HCT116 (cell line): ENCODE measurements at regions not wholly inside any gene's neighbourhood (a gene's known extent, or its start where the extent isn't known, plus 50 kb on each side); places are given as distances from the start of the nearest gene placed in this dataset.

Experiments used
- ATAC-seq: fragments of 200-7000 bp; cut with Tn5 transposase; 2 replicates; pipeline ENCODE4 v1.9.1; 2020; ENCODE audit warnings: mild to moderate bottlenecking, moderate library complexity
- BruUV-seq: library from RNA; stranded (reverse); fragments of 400-500 nt; replicated peaks from 2 replicates; lab custom pipeline; 2021; lab: Mats Ljungman, UMichigan
- CTCF ChIA-PET: fragments of 300-600 bp; sonication (Branson Sonifier 250); formaldehyde crosslinking; loops from one replicate; lab custom pipeline; 2021; ENCODE audit warnings: antibody characterized with exemption; lab: Charles Lee
- POLR2A ChIA-PET: fragments of 300-600, 350-600 bp; sonication (Branson Sonifier 250); formaldehyde crosslinking; loops from one replicate; lab custom pipeline; 2021; ENCODE audit warnings: antibody characterized with exemption; lab: Charles Lee
- RAD21 ChIA-PET, 2 experiments: fragments of 300-600 bp; sonication (Branson Sonifier 250); formaldehyde crosslinking; loops; one replicate each; lab custom pipeline; 2023; ENCODE audit warnings: low total read pairs in 2 of 2; ENCODE audit not compliant: uncharacterized antibody in 2 of 2, unreplicated experiment in 2 of 2, low non-redundant PET in 1 of 2; lab: Charles Lee
- DNase-seq: peaks from one replicate; pipeline ENCODE4 v3.0.0-alpha.2; 2010; ENCODE audit warnings: low read depth, low spot score
- H2AFZ ChIP-seq: fragments of 200-600 bp; shearing (Covaris generic), sonication (generic); 2 replicates; pipeline ENCODE4 v1.6.1; 2017; ENCODE audit warnings: low read depth, mixed run types, mixed read lengths, antibody characterized with exemption, low read length; ENCODE audit not compliant: poor library complexity, severe bottlenecking
- H3K27ac ChIP-seq: 2 replicates; pipeline ENCODE4 v1.5.1; 2012; ENCODE audit warnings: low read depth, low read length
- H3K27me3 ChIP-seq: fragments of 200-600 bp; sonication (generic); 2 replicates; pipeline ENCODE4 v1.6.1; 2016; ENCODE audit warnings: mixed run types, low read length, mixed read lengths; ENCODE audit not compliant: insufficient read depth
- H3K36me3 ChIP-seq, 2 experiments: fragments of 200-500 bp in 1 of 2; fragments of 200-600 bp in 1 of 2; sonication (Bioruptor generic) in 1 of 2; sonication (generic) in 1 of 2; 2 replicates each; pipeline versions ENCODE4 v1.5.1 to v1.6.1; 2014 to 2016; ENCODE audit warnings: low read length in 2 of 2, inconsistent platforms in 1 of 2, mixed read lengths in 1 of 2, mixed run types in 1 of 2; ENCODE audit not compliant: insufficient read depth in 2 of 2, control insufficient read depth in 1 of 2
- H3K4me1 ChIP-seq, 2 experiments: fragments of 200-600 bp in 1 of 2; sonication (generic) in 1 of 2; 2 replicates each; pipeline versions ENCODE4 v1.5.1 to v1.6.1; 2012 to 2017; ENCODE audit warnings: low read length in 2 of 2, inconsistent platforms in 1 of 2, mild to moderate bottlenecking in 1 of 2, mixed read lengths in 1 of 2, mixed run types in 1 of 2, moderate library complexity in 1 of 2; ENCODE audit not compliant: insufficient read depth in 2 of 2, control insufficient read depth in 1 of 2
- H3K4me2 ChIP-seq: fragments of 200-600 bp; sonication (generic); 2 replicates; pipeline ENCODE4 v1.6.1; 2017; ENCODE audit warnings: mixed run types, low read length, mixed read lengths
- H3K4me3 ChIP-seq, 2 experiments: fragments of 200-600 bp in 1 of 2; sonication (generic) in 1 of 2; replicated peaks in 1 of 2; 2 replicates each; pipeline ENCODE4 v1.5.1; 2011 to 2016; ENCODE audit warnings: low read length in 2 of 2, control low read depth in 1 of 2, low read depth in 1 of 2, mild to moderate bottlenecking in 1 of 2, mixed read lengths in 1 of 2, mixed run types in 1 of 2
- H3K79me2 ChIP-seq: fragments of 200-600 bp; sonication (generic); 2 replicates; pipeline ENCODE4 v1.6.1; 2017; ENCODE audit warnings: mild to moderate bottlenecking, mixed run types, low read length, moderate library complexity, mixed read lengths; ENCODE audit not compliant: insufficient read depth
- H3K9ac ChIP-seq: fragments of 200-600 bp; sonication (generic); 2 replicates; pipeline ENCODE4 v1.6.1; 2016; ENCODE audit warnings: low read length, mixed read lengths
- H3K9me2 ChIP-seq: fragments of 200-600 bp; sonication (generic), shearing (Covaris generic); 2 replicates; pipeline ENCODE4 v1.6.1; 2017; ENCODE audit warnings: mixed run types, mild to moderate bottlenecking, moderate library complexity; ENCODE audit not compliant: insufficient read depth
- H3K9me3 ChIP-seq, 2 experiments: fragments of 200-500 bp in 1 of 2; fragments of 200-600 bp in 1 of 2; sonication (Bioruptor generic) in 1 of 2; sonication (generic) in 1 of 2; 2 replicates each; pipeline ENCODE4 v1.6.1; 2014 to 2017; ENCODE audit warnings: low read length in 2 of 2, mixed read lengths in 2 of 2, inconsistent platforms in 1 of 2, low read depth in 1 of 2, mild to moderate bottlenecking in 1 of 2, mixed run types in 1 of 2, moderate library complexity in 1 of 2; ENCODE audit not compliant: control insufficient read depth in 1 of 2, insufficient read depth in 1 of 2
- H4K20me1 ChIP-seq: fragments of 200-600 bp; sonication (generic), shearing (Covaris generic); 2 replicates; pipeline ENCODE4 v1.6.1; 2017; ENCODE audit warnings: mixed run types, mild to moderate bottlenecking, moderate library complexity; ENCODE audit not compliant: insufficient read depth
- CBX3 ChIP-seq: IDR thresholded peaks from 2 replicates; pipeline ENCODE4 v1.6.1; 2012; ENCODE audit warnings: low read depth
- CEBPB ChIP-seq: IDR thresholded peaks from 2 replicates; pipeline ENCODE4 v1.6.1; 2012; ENCODE audit warnings: low read depth
- ELF1 ChIP-seq: IDR thresholded peaks from 2 replicates; pipeline ENCODE4 v1.6.1; 2012; ENCODE audit warnings: low read depth, borderline replicate concordance
- EZH2 ChIP-seq: fragments of 200-600 bp; sonication (generic); IDR thresholded peaks from 2 replicates; pipeline ENCODE4 v1.6.1; 2017; ENCODE audit warnings: antibody characterized with exemption, mixed run types
- EZH2phosphoT487 ChIP-seq: fragments of 200-600 bp; IDR thresholded peaks from 2 replicates; pipeline ENCODE4 v1.6.1; 2018; ENCODE audit warnings: antibody characterized with exemption, borderline replicate concordance
- FOSL1 ChIP-seq: IDR thresholded peaks from 2 replicates; pipeline ENCODE4 v1.6.1; 2012; ENCODE audit warnings: low read depth
- JUND ChIP-seq: IDR thresholded peaks from 2 replicates; pipeline ENCODE4 v1.6.1; 2012
- POLR2A ChIP-seq: IDR thresholded peaks from 2 replicates; pipeline ENCODE4 v1.7.0; 2011; ENCODE audit warnings: borderline replicate concordance; ENCODE audit not compliant: insufficient read depth, insufficient read length; ENCODE audit errors: extremely low read depth
- RAD21 ChIP-seq: IDR thresholded peaks from 2 replicates; pipeline ENCODE4 v1.6.1; 2012; ENCODE audit warnings: low read depth, mild to moderate bottlenecking
- SP1 ChIP-seq: IDR thresholded peaks from 2 replicates; pipeline ENCODE4 v1.6.1; 2012; ENCODE audit warnings: low read depth
- TCF7L2 ChIP-seq: IDR thresholded peaks from 2 replicates; pipeline ENCODE4 v1.7.0; 2011; ENCODE audit warnings: borderline replicate concordance, inconsistent platforms; ENCODE audit not compliant: insufficient read depth, insufficient read length; ENCODE audit errors: extremely low read depth
- YY1 ChIP-seq: IDR thresholded peaks from 2 replicates; pipeline ENCODE4 v1.6.1; 2011; ENCODE audit warnings: low read length, low read depth, moderate library complexity, mild to moderate bottlenecking; ENCODE audit not compliant: insufficient replicate concordance; ENCODE audit errors: extremely low read depth
- ZFX ChIP-seq: fragments of 450-650 bp; IDR thresholded peaks from 2 replicates; pipeline ENCODE4 v1.6.1; 2017
- ZNF274 ChIP-seq: fragments of 200-500 bp; sonication (Bioruptor generic); IDR thresholded peaks from 2 replicates; pipeline ENCODE4 v1.6.1; 2014; ENCODE audit warnings: mild to moderate bottlenecking, low read depth, low read length, inconsistent platforms
- intact Hi-C: fragments of 100-400 bp; cut with micrococcal nuclease; formaldehyde crosslinking; loops from 2 replicates; pipeline ENCODE4 v1.10.0; 2022
- TF ChIP-seq, protein P1 (sequence below), 3 experiments: fragments of 200-600 bp in 1 of 3; sonication (generic) in 1 of 3; IDR thresholded peaks in 2 of 3; conservative IDR thresholded peaks in 1 of 3; 2 replicates each; pipeline ENCODE4 v1.5.1; 2012 to 2017; ENCODE audit warnings: low read depth in 2 of 3, low read length in 2 of 3, antibody characterized with exemption in 1 of 3, borderline replicate concordance in 1 of 3, control low read depth in 1 of 3, mild to moderate bottlenecking in 1 of 3, mixed read lengths in 1 of 3, mixed run types in 1 of 3, moderate library complexity in 1 of 3; ENCODE audit not compliant: insufficient read depth in 1 of 3
- TF ChIP-seq, protein P2 (sequence below): IDR thresholded peaks from 2 replicates; pipeline ENCODE4 v1.6.1; 2012

DNA sequence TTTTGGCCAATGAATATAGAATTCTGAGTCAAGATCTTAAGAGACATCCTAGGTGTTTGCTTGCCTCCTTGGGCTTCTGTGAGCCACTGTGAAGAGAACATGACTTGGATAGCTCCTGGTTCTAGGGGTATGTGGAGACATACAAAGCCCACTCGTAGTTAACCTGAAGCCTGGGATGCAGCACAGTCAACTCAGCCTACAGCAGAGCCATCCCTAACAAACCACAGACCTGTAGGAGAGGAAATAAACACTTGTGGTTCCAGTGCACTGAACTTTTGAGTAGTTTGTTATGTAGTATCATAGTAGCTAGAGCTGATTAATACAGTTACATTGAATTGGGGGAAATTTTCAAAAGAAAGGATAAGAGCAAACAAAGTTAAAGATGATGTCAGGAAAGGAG, 474.4 kb upstream of the HSF2 start:
- H3K4me1 ChIP-seq = no peaks in the 10 kb centered on the region
- H3K9me2 ChIP-seq = no peaks in the 10 kb centered on the region; the same call in 1 of the 2 replicates
- no peak overlapping the region for H3K27ac ChIP-seq
- no peak overlapping the region for H3K4me3 ChIP-seq
- no peak overlapping the region for H3K9ac ChIP-seq
- ChIA-PET CTCF (no interaction called here), RAD21 (no interaction called here), POLR2A (no interaction called here)
- no peaks in the 10 kb centered on the region for H4K20me1 ChIP-seq
- no peak overlapping the region for H3K4me2 ChIP-seq
- H3K36me3 ChIP-seq = no peaks in the 10 kb centered on the region
- ATAC-seq = no peak
- H3K9me3 ChIP-seq = no peaks in the 10 kb centered on the region
- intact Hi-C loops = no loop called here
- no peaks in the 10 kb centered on the region for H3K27me3 ChIP-seq
- TF ChIP-seq YY1 (no peak), ZNF274 (no peak), JUND (no peak), CBX3 (no peak), CEBPB (no peak)
- TF ChIP-seq, protein P1, sequence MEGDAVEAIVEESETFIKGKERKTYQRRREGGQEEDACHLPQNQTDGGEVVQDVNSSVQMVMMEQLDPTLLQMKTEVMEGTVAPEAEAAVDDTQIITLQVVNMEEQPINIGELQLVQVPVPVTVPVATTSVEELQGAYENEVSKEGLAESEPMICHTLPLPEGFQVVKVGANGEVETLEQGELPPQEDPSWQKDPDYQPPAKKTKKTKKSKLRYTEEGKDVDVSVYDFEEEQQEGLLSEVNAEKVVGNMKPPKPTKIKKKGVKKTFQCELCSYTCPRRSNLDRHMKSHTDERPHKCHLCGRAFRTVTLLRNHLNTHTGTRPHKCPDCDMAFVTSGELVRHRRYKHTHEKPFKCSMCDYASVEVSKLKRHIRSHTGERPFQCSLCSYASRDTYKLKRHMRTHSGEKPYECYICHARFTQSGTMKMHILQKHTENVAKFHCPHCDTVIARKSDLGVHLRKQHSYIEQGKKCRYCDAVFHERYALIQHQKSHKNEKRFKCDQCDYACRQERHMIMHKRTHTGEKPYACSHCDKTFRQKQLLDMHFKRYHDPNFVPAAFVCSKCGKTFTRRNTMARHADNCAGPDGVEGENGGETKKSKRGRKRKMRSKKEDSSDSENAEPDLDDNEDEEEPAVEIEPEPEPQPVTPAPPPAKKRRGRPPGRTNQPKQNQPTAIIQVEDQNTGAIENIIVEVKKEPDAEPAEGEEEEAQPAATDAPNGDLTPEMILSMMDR (IDR thresholded peaks at IDR 0.05 in 2 of 3, conservative IDR thresholded peaks at IDR 0.05 in 1 of 3; ENCODE audit: borderline replicate concordance in 1 of 3, insufficient read depth in 1 of 3, low read depth in 2 of 3, low read length in 2 of 3) = no peak
- BruUV-seq = no TSS peak
- no peak overlapping the region for H2AFZ ChIP-seq
- no peak for DNase-seq
- H3K79me2 ChIP-seq = no peaks in the 10 kb centered on the region

DNA sequence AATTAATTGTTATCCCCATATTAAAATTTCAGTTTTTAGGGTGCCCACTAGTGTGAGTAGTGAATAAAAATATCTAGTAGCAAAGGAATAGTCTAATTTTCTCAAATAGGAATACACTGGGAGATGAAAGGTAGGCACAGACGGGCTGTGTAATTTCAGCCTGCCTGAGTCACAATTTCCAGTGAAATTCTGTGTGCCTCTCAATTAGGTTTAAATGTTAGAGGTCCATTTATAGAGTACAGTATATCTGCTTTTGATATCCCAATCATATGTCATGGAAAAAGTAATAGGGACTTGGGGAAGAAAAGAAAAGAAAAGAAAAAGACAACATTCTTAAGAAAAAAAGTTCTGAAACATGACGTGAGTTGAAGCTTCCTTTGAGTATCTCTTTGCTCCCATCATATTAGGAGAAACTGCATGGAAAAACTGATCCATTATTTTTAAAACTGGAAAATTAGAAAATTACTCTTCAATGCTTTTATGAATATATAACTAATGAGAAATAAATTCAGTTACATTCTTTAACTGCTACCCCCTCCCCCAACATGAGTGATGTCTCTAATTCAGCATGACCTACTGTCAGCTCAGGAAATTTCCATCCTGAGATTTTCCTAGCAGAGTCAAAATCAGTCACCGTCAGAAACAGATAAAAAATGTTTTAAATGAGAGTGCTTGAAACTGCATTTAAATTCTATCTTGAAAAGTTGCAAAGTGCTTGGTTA, 473.8 kb upstream of the HSF2 start:
- Histone ChIP-seq H3K79me2 (no peaks in the 10 kb centered on the region), H3K36me3 (no peaks in the 10 kb centered on the region), H4K20me1 (no peaks in the 10 kb centered on the region), H3K27ac (no peak overlapping the region), H3K4me1 (no peaks in the 10 kb centered on the region), H3K4me2 (no peak overlapping the region), H3K9me2 (no peaks in the 10 kb centered on the region; the same call in 1 of the 2 replicates), H2AFZ (no peak overlapping the region), H3K27me3 (no peaks in the 10 kb centered on the region), H3K9me3 (no peaks in the 10 kb centered on the region), H3K9ac (no peak overlapping the region), H3K4me3 (no peak overlapping the region)
- TF ChIP-seq ELF1 = no peak
- TF ChIP-seq, protein P2, sequence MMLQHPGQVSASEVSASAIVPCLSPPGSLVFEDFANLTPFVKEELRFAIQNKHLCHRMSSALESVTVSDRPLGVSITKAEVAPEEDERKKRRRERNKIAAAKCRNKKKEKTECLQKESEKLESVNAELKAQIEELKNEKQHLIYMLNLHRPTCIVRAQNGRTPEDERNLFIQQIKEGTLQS = no peak
- no peak for TF ChIP-seq POLR2A
- no peak for TF ChIP-seq FOSL1
- no peak for TF ChIP-seq ZNF274
- no peak for TF ChIP-seq TCF7L2
- TF ChIP-seq EZH2 = no peak
- TF ChIP-seq YY1 = no peak
- TF ChIP-seq EZH2phosphoT487 = no peak
- TF ChIP-seq CBX3 = no peak
- TF ChIP-seq ZFX = no peak
- no peak for TF ChIP-seq RAD21
- no peak for TF ChIP-seq SP1
- ChIA-PET CTCF (no interaction called here), POLR2A (no interaction called here), RAD21 (no interaction called here)
- intact Hi-C loops = no loop called here
- DNase-seq = no peak
- no peak for ATAC-seq
- BruUV-seq = no TSS peak
